ENCODE measurements at regions not wholly inside any gene's neighbourhood (a gene's known extent, or its start where the extent isn't known, plus 50 kb on each side); places are given as distances from the start of the nearest gene placed in this dataset.

- TF ChIP-seq CTCF (IDR thresholded peaks at IDR 0.05; ENCODE audit: poor library complexity, severe bottlenecking): no peak
- no peak for TF ChIP-seq EZH2 (IDR thresholded peaks at IDR 0.05; ENCODE audit: borderline replicate concordance, insufficient read depth, low read length, poor library complexity, severe bottlenecking)
- TF ChIP-seq EP300 (conservative IDR thresholded peaks at IDR 0.05; ENCODE audit: poor library complexity, severe bottlenecking): no peak
- TF ChIP-seq REST (IDR thresholded peaks at IDR 0.05; ENCODE audit: borderline replicate concordance): no peak
- no peak for TF ChIP-seq POLR2AphosphoS5 (IDR thresholded peaks at IDR 0.05)
- no peak for TF ChIP-seq TAF1 (IDR thresholded peaks at IDR 0.05; ENCODE audit: low read depth)
Measured at GRCh38 chr10:55837273-55837672, 523.8 kb downstream of the ZWINT start.

Measured in neural cell (in vitro differentiated cells).